Right lobe of liver (tissue), 6 donors: ENCODE measurements at regions not wholly inside any gene's neighbourhood (a gene's known extent, or its start where the extent isn't known, plus 50 kb on each side); places are given as distances from the start of the nearest gene placed in this dataset.

ENCODE experiments used
- ATAC-seq, 4 donors: fragments of 200-7000 bp; cut with Tn5 transposase; one replicate each; pipeline ENCODE4 v1.9.1; 2020; ENCODE audit warnings: mild to moderate bottlenecking in 4 of 4, moderate library complexity in 4 of 4
- DNase-seq, 3 donors: peaks; one replicate each; pipeline ENCODE4 v3.0.0-alpha.2; 2020
- H3K27ac ChIP-seq, 3 donors: fragments of 200-600 bp; one replicate each; pipeline ENCODE4 v1.8.0; 2022
- H3K27me3 ChIP-seq, 2 donors: fragments of 200-600 bp; one replicate each; pipeline ENCODE4 v1.8.0; 2022
- H3K36me3 ChIP-seq, 4 donors: fragments of 200-600 bp; sonication (generic) in 1 of 4; one replicate each; pipeline versions ENCODE4 v1.5.1 to v1.8.0; 2017 to 2022; ENCODE audit warnings: control low read depth in 1 of 4
- H3K4me1 ChIP-seq, 4 donors: fragments of 200-600 bp; sonication (generic) in 1 of 4; one replicate each; pipeline versions ENCODE4 v1.5.1 to v1.8.0; 2017 to 2022; ENCODE audit warnings: control low read depth in 1 of 4
- H3K4me3 ChIP-seq, 3 donors: fragments of 200-600 bp; one replicate each; pipeline ENCODE4 v1.8.0; 2022
- H3K9me3 ChIP-seq, 4 donors: fragments of 200-600 bp; sonication (generic) in 1 of 4; one replicate each; pipeline versions ENCODE4 v1.5.1 to v1.8.0; 2017 to 2022; ENCODE audit warnings: control low read depth in 1 of 4
- POLR2A ChIP-seq: fragments of 450-650 bp; IDR thresholded peaks from one replicate; pipeline ENCODE4 v1.6.1; 2017; ENCODE audit warnings: antibody characterized with exemption, mild to moderate bottlenecking
- WGBS: methylation state at CpG from one replicate; pipeline ENCODE4 v1.1.6; 2018; ENCODE audit warnings: low coverage, low lambda C conversion rate; ENCODE audit not compliant: insufficient coverage; ENCODE audit errors: missing lambda C conversion rate; 5-methylcytosine and 5-hydroxymethylcytosine counted together
- intact Hi-C, 2 donors: fragments of 100-400 bp; cut with DNase I; formaldehyde crosslinking; loops; one replicate each; pipeline versions ENCODE4 v1.11.2 to v1.14.1; 2022
- TF ChIP-seq, protein P1 (sequence below), 4 donors: fragments of 200-600 bp in 3 of 4; fragments of 450-650 bp in 1 of 4; IDR thresholded peaks; one replicate each; pipeline versions ENCODE4 v1.5.1 to v1.8.0; 2016 to 2022; ENCODE audit warnings: antibody characterized with exemption in 4 of 4, mild to moderate bottlenecking in 2 of 4
- donor health status: DM: no; HTN: yes; CAD: no.
- donor health status: DM: no; HTN: no; CAD: no.
- donor health status: DM: no; HTN: no; CAD: no.
- donor health status: DM: no; HTN: yes; CAD: no.
- donor health status: DM: no; HTN: yes; CAD: no.

DNA sequence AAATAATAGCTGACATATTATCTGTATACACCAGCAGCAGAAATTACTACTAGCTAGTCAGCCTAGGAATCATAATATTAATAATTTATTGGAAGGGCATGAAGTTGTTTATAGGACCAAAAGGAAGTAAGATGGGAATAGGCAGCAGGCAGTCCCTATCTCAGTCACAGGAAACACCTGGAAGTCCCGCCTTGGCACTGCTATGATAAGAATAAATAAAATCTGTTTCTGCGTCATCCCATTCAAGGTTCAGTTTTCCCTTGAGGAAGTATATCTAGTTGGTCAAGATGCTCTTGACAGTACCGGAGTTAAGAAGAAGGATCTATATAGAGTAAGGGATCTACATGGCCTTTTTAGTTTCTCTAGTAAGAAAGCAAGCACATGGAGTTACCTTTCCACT is 830.8 kb downstream of the DIAPH3 start:
- DNase-seq (no peak), ATAC-seq (peak; percentile 30 to 54 (median 52))
- Histone ChIP-seq H3K9me3 (no peaks in the 10 kb centered on the region), H3K27me3 (no peaks in the 10 kb centered on the region), H3K4me3 (no peak overlapping the region), H3K4me1 (no peaks in the 10 kb centered on the region), H3K36me3 (no peaks in the 10 kb centered on the region), H3K27ac (no peak overlapping the region)
- 61% methylated on average over 3 of the region's 3 CpGs for WGBS
- intact Hi-C loops, result no loop called here
- no peak for TF ChIP-seq POLR2A
- TF ChIP-seq, protein P1, sequence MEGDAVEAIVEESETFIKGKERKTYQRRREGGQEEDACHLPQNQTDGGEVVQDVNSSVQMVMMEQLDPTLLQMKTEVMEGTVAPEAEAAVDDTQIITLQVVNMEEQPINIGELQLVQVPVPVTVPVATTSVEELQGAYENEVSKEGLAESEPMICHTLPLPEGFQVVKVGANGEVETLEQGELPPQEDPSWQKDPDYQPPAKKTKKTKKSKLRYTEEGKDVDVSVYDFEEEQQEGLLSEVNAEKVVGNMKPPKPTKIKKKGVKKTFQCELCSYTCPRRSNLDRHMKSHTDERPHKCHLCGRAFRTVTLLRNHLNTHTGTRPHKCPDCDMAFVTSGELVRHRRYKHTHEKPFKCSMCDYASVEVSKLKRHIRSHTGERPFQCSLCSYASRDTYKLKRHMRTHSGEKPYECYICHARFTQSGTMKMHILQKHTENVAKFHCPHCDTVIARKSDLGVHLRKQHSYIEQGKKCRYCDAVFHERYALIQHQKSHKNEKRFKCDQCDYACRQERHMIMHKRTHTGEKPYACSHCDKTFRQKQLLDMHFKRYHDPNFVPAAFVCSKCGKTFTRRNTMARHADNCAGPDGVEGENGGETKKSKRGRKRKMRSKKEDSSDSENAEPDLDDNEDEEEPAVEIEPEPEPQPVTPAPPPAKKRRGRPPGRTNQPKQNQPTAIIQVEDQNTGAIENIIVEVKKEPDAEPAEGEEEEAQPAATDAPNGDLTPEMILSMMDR (IDR thresholded peaks at IDR 0.05), result no peak

DNA sequence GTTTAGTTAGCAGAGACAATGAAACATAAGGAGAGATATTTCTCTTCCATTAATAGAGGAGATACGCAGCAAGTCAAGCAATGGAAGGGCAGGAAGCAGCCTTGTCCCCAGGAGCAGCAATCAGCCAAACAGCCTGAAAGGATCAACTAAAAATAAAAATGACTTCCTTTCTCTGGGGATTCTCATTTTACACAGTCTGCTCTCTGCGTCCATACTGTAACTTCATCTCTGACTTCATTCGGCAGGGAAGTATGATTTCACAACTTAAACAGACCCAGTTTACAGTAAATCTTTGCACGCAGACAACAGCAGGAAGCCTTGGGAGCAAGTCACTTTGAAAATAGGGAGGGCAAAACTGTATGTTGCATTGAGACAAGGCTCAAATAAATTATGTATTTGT is 826.7 kb downstream of the DIAPH3 start:
- Histone ChIP-seq H3K27me3 (no peaks in the 10 kb centered on the region), H3K27ac (no peak overlapping the region), H3K4me1 (no peaks in the 10 kb centered on the region), H3K36me3 (no peaks in the 10 kb centered on the region), H3K4me3 (no peak overlapping the region), H3K9me3 (no peaks in the 10 kb centered on the region)
- ATAC-seq (peak in 3 of 4 donors; percentile 55 to 79 (median 76)), DNase-seq (no peak)
- TF ChIP-seq, protein P1 (IDR thresholded peaks at IDR 0.05), result no peak
- no peak for TF ChIP-seq POLR2A
- intact Hi-C loops, result no loop called here
- 18% methylated on average over 4 of the region's 4 CpGs for WGBS

- TF ChIP-seq, protein P1 (IDR thresholded peaks at IDR 0.05), result no peak
- no peak for TF ChIP-seq POLR2A
- ATAC-seq (no peak), DNase-seq (no peak)
- no peaks in the 10 kb centered on the region for H3K36me3 ChIP-seq
- WGBS, result 64% methylated on average over 5 of the region's 5 CpGs
- no peaks in the 10 kb centered on the region for H3K4me1 ChIP-seq
- no peak overlapping the region for H3K4me3 ChIP-seq
- no peaks in the 10 kb centered on the region for H3K27me3 ChIP-seq
- no peaks in the 10 kb centered on the region for H3K9me3 ChIP-seq
- H3K27ac ChIP-seq, result no peak overlapping the region
- intact Hi-C loops, result no loop called here
These were observed 823.6 kb downstream of the DIAPH3 start for GRCh38 chr13:59340151-59340550.

DNA sequence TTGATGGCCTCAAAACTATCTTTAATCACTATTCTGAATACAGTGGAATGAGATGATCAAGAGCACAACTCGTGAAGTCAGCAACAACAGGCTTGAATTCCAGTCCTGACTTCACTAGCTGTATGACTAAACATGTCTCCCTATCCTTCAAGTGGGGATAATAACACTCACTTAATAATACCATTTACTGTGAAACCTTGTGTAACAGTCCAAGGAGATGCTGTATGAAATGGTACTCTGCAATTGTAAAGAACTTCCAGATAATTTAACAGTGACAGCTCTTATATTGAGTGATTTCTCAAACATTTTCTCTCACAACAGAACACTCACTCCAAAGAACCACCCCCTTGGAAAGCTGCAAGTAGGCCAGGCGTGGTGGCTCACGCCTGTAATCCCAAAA is 823.1 kb downstream of the DIAPH3 start:
- TF ChIP-seq, protein P1 (IDR thresholded peaks at IDR 0.05), result no peak
- no peak for TF ChIP-seq POLR2A
- no peak overlapping the region for H3K4me3 ChIP-seq
- no peaks in the 10 kb centered on the region for H3K9me3 ChIP-seq
- H3K27me3 ChIP-seq, result no peaks in the 10 kb centered on the region
- no peak for DNase-seq
- no peak for ATAC-seq
- intact Hi-C loops, result no loop called here
- no peaks in the 10 kb centered on the region for H3K36me3 ChIP-seq
- no peak overlapping the region for H3K27ac ChIP-seq
- no peaks in the 10 kb centered on the region for H3K4me1 ChIP-seq
- WGBS, result 25% methylated on average over 2 of the region's 3 CpGs

GRCh38 chr13:59342400-59342799 is 821.3 kb downstream of the DIAPH3 start:
- Histone ChIP-seq H3K36me3 (no peaks in the 10 kb centered on the region), H3K4me1 (no peaks in the 10 kb centered on the region), H3K27me3 (no peaks in the 10 kb centered on the region), H3K4me3 (no peak overlapping the region), H3K9me3 (no peaks in the 10 kb centered on the region), H3K27ac (peak overlapping the region in 2 of 3 donors; percentile 24 to 40)
- ATAC-seq (peak in 3 of 4 donors; percentile 19 to 69 (median 39)), DNase-seq (no peak)
- TF ChIP-seq POLR2A, result no peak
- TF ChIP-seq, protein P1 (IDR thresholded peaks at IDR 0.05), result no peak
- intact Hi-C loops, result no loop called here
- WGBS, result 50% methylated on average over 5 of the region's 5 CpGs
